ENCODE measurements at regions not wholly inside any gene's neighbourhood (a gene's known extent, or its start where the extent isn't known, plus 50 kb on each side); places are given as distances from the start of the nearest gene placed in this dataset.
A peak's percentile ranks its signal among the peaks of the same experiment; 100 is the strongest.

DNA sequence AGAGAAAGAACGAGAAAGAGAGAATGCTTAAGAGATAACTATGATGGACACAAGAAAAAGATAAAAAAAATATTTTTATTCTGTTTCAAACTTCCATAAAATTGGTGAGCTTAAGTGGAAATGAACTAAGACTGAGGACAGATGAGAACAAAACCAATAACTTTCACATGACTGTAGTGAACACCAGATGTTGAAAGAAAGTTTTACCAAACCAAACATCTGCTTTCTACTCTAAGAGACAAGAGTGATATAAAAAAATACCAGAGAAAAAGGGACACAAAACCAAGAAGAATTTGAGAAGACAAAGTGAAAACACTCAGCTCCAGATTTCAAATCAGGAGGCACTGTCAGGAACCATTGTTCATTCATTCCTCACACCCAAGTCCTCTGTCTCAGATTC, 147.9 kb downstream of the IMPG2 start:
- FAIRE-seq, result peak; percentile 91

DNA sequence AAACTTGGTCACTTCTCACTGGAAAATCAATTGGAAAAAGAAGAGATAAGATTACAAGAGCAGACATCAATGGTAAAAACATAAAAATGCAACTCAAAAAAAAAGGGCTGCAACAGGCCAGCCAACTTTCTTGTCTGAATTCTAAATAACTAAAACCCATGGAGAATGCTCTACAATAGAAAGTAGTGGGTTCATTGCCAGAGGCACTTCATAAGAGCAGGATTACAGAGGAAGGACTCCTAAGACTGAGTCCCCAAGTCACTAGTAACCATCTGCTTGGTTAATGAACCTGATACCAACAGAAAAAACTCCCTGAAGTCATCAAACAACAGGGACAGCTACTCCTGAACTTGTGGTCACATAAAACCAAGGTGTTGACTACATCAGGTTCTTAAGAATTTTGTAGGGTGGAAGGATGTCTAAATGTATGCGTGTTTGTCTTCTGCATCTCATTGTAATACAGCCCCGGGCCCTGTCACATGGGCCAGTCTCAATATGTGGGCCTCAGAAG, 148.6 kb downstream of the IMPG2 start:
- FAIRE-seq, result no peak

DNA sequence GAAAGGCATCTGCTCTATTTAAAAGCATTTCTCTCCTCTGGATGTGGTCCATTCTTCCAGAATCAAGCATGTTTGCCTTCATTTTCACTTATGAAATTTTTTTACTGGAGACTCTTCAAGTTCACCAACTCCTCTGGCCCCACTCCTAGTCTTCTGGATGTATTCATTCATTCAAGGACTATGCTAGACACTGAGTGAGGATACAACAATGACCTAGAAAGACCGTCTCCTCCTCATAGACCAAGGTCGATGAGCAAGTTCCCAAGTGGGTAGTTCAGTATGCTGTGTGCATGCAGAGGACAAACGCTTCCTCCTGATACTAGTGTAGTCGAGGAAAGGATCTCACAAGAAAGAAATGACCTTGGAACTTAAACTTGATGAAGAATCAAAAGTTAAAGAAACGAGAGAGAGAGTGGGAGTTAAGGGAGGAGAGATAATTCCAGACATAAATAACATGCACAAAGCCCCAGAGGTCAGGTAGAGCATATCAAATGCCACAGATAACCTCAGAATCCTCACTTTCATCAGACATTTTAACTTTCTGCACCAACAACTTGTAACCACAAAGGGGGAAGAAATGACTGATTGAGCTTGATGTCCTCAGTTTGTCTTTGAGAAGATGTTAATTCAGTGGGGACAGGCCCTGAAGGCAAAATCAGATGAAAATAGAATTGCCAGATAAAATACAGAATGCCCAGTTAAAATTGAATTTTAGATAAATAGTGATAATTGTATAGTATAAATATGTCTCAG, 149.4 kb downstream of the IMPG2 start:
- no peak for FAIRE-seq

DNA sequence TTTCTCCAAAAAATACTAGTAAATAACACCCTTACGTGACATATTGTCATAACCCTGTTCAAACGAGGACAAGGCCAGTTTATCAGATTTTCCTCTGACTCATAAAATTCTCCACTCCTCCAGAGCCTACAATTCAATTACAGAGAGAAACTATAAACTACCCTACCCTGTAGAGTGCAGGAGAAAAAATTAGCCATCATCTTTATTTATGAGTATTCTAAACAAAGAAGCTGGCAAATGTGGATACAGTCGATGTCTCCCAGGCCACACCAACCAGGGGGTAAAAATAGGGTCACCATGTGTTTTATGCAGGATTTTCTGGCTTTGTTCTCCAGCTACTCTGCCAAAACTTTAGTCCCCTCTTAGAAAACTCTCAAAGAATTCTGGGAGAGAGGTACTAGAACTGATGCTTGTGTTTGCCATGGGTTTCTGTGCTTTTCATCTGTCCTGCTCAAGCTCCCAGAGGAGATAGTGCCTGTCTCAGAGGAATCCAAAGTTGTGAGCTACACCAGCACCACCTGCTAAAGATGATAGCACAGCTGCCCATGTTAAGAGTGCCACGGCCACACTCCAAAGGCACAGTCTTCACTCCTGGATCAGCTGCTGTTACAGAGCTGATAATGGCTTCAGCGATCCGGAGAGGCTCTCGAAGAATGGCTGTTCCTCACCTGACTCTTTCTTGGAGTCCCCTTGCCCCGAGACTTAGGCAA, 150.2 kb downstream of the IMPG2 start:
- peak; percentile 90 for FAIRE-seq

DNA sequence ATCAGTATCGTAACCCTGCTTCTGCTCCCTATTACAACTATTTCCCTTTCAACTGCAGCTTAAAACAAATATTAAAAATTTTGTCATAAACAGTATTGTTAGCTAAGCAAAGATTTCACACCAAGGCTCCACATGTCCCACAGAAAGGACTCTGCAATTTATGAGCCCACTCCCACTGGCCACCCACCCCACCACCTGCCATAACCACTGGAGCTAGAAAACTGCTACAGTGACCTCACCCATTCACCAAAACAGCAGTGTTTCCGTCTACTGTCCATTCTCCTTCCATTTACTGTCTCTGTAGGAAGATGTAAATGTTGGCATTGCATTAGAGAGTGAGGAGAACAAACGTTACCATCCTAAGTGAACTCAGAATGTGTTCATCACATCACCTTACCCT, 150.9 kb downstream of the IMPG2 start:
- FAIRE-seq, result no peak

DNA sequence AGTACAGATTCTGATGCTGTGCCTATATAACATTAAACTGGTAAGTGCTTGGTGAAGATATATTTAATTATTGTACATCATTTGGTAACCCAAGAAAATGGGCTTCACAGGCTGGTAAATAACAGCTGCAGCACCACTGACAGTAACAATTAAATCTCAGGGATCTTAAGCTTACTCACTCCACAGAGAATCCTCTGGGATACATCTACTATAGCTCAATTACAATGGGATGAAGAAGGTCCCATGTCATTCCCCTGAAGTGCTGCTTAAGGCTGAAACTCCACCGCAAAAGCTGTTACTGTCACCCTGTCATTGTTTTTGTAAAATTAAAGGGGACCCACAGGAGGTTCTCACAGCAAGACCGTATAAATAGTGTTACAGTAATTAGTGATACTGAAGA, 153.0 kb downstream of the IMPG2 start:
- no peak for FAIRE-seq

DNA sequence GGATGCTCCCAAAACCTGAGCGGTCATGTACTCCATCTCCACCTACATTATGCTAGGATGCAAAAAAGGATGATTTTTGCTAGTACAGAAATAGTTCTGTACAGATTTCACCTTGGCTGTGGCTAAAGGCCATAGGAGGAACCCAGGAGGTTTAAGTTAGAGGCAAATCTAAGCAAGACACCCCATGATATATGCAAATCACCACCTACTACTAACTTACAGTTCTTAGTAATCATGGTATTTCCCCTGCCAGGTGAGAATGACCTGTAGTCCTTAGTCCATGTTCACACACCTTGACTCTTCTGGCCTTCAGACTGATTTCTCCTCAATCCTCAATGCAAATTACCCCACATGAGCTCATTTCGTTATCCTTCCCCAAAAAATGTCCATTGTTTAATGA, 154.2 kb downstream of the IMPG2 start:
- FAIRE-seq, result no peak

DNA sequence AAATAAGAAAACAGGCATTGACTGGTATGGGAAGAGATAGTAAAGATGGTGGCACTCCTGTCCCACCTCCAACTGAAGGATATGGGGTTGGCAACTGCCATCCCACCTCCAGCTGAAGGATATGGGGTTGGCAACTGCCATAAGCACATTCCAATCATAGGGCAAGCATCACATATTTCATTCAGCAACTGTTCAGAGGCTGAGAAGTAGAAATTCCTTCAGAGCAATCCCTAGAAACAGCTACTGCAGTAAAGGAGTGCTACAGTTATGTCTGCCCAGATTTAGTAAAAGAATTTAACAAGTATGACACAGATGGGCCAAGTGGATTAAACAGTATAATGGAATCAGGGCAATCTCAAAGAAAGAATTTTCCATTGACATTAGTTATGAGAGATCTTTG, 156.8 kb downstream of the IMPG2 start:
- FAIRE-seq, result no peak

DNA sequence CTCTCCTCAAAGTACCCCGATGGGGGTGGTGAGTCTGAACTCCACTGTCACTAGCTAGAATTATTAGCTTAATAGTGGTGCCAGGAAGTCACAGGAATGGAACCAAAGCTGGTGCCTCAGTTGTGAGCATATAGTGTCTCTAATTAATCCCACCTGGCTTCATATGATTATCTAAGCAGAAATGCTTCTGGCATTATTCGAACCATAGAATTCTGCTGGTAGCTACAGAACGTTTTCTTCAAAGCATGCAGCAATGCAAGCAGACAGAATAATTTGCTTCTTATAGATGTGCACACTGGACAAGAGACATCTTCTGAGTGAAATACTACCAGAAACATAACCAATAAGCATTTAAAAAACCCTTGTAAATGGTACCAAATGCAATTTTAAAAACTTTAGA, 160.9 kb downstream of the IMPG2 start:
- no peak for FAIRE-seq

DNA sequence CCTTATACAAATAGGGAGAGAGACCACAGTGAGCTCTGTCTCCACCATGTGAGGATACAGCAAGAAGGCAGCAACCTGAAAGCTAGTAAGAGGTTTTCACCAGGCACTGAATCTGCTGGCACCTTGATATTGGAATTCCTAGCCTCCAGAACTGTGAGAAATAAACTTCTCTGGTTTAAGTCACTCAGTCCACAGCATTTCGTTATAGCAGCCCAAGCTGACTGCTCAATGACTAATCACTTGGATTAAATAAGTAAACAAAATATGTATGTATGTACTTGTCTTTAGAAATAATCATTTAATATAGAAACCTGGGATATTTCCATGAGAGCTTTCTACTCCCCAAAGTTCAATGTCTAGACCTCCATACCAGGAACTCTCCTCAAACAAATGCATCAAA, 162.0 kb downstream of the IMPG2 start:
- FAIRE-seq, result no peak

DNA sequence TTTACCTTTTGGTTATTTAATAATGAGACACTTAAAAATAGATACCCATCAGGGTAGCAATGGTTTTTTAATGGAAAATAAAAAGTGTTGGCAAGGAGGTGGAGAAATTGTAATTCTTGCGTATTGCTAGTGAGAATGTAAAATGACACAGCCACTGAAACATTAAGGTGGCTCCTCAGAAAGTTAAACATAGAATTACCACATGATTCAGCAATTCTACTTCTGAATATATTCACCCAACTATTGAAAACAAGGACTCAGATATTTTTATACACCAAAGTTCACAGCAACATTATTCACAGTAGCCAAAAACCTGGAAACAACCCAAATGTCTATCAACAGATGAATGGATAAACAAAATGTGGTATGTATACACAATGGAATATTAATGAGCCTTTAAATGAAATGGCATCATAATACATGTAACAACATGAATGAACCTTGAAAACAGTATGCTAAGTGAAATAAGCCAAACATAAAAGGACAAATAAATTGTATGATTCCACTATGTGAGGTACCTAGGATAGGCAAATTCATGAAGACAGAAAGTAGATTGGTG, 163.5 kb downstream of the IMPG2 start:
- FAIRE-seq, result no peak

DNA sequence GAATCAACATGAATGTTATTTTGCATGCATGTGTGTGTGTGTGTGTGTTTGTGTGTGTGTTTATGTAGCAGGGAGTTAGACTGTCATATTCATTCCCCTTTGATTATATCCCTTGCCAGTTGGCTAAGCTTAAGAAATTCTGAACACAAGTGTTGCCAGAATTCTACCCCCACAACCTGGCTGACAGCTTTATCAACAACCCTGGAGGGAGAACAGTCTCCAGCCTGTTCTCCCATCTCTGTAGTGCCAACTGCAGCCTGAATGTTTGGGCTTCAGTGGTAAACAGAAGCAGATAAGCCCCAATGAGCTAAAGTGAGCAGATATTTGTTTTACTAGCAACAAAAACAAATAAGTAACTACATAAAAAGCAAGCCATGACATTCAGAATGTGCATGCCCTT, 162.6 kb upstream of the ABI3BP start:
- FAIRE-seq, result no peak

DNA sequence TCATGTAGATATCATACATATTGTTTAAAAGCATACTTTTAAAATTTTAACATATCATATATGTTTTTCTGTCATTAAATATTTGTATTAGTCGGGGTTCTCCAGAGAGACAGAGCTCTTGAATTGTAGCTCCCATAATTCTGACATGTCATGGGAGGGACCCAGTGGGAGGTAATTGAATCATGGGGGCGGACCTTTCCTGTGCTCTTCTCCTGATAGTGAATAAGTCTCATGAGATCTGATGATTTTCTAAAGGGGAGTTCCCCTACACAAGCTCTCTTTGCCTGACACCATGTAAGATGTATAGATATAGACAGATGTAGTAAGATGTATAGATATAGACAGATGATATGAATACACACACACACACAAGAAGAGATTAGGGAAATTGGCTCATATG, 161.2 kb upstream of the ABI3BP start:
- FAIRE-seq, result no peak

DNA sequence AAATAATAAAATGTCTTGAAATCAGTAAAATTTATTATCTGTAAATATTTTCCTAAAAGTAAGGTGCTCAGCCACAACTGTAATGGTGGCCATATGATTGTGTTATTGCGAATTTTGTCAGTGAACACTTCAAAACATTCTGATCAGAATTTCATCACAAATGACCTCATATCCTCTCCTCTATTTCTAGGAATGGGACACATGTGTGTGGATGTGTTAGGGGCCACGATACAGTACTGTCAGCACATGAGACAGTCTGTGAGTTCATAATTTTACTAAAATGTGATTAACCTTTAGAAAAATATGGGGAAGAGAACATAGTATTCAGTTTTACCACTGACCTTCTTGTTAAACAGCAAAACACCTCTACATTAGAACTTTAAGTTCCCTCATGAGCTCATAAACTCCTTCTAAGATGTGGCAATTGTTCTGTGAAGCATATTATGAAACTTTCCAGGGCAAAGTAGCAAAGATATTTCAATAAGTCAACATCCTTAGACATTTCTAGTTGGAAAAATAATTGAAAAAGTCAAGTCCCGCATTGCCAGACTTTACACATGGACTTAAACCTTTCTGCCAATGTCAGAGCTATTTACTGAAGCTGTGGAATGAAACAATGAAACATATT, 158.2 kb upstream of the ABI3BP start:
- FAIRE-seq, result no peak

DNA sequence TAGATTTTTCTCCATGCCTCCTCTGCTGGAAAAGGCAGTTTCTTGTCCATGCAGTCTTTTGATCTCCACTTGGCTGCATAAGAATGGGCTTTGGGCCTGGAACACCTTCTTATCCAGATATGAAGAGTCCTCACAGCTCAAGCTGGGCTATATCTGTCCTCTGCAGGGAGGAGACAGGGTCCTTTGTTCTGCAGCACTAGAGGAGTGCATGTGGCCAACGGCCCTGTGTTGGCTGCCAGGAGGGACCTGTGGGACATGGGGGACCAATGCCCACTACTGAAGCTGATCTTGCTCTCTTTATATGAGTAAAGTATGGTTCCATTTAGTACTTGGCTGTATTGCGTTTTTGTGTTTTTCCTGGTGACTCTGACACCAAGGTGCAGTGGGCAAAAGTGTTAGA, 157.3 kb upstream of the ABI3BP start:
- FAIRE-seq, result no peak

DNA sequence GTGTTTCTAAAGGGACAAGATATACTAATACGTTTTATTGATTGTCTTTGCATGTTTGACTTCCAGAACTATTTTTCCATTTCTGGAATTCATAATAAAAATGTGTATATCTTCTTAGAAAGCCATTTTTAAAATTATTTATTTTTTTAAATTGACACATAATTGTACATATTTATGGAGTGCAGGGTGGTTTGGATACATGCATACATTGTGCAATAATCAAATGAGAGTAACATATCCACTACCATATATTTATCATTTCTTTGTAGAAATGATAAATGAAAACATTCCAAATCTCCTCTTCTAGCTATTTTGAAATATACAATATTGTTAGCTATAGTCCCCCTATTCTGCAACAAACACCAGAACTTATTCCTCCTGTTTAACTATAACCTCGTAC, 156.5 kb upstream of the ABI3BP start:
- no peak for FAIRE-seq

DNA sequence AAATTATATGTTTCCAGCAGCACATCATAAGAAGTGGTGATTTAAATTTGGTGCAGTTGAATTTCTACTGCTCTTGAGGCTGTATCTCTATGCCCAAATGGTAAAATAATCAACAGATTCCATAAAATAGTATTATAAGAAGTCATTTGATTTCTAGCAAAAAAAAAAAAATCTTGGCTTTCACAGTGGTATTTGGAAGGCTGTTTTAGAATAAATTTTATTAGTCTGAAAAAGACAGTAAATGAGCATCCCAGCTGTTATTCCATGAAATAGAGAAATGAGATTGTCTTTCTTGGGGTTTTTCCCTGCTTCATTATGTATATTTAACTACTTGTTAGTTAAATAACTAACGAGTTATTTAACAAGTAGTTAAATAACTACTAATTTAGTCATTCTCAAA, 156.0 kb upstream of the ABI3BP start:
- FAIRE-seq, result no peak

DNA sequence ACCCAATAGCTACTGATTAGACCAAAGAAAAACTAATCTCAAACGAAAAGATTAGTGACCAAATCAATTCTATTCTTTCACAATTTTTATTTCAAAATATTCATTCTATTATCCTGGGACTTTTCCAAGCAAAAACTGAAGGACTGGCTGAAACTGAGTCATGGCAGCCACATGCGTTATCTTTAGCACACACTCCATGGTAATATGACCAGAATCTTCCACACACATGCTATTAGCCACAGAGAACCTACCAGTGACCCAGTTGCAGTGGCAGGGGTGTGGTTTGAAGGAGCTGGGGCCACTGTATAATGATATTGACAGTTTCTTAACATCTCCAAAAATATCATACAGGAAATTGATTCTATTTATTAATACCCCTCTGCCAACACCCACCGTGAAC, 154.8 kb upstream of the ABI3BP start:
- no peak for FAIRE-seq

DNA sequence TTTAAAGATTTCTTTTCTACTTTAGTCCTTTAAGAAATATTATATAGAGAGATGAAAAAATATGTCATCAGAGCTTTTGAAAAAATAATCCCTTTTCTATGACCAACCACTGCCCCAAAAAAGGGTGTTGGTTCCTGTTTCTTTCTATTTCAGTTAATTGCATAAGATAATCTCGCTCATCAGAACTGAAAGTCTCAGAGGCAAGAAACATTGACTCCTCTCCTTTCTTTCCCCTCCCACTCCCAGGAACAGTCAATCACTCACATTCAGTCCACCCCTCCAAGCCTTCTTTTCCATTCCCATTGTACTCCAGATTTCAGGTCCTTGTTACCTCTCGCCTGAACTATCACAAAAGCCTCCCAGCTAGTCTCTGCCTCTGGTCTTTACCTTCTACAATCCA, 153.7 kb upstream of the ABI3BP start:
- FAIRE-seq, result no peak

DNA sequence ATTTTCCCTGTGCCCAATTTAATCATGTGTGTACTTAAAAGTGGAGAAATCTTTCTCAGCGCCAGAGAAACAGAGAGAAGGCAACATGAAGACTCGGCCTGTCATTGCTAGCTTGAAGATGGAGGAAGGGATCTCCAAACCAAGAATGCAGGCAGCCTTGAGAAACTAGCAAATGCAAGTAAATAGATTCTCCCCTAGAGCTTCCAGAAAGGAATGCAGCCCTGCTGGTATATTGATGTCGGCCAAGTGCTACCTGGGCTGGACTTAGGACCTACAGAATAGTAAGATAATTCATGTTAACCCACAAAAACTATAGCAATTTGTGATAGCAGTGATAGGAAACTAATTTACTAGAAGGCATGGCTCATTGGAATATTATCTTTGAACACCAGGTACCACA, 150.9 kb upstream of the ABI3BP start:
- no peak for FAIRE-seq

DNA sequence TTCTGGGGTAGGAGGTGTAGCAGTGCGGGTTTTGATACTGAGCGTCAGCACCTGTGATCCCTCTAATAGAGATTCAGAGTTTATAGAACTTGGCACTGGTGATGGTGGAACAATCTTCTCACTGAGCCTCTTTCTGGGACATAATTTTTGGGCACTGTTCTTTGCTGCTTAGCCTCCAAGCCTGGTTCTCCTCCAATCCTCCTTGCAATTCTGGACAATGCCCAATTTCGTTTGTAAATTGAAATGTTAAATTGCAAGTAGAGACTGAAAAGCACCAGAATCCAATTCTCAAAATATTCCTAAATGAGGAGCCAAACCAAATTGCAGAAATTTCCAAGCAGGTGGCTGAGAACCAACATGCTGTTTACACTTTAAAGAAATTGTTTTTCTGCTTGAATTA, 149.8 kb upstream of the ABI3BP start:
- no peak for FAIRE-seq

DNA sequence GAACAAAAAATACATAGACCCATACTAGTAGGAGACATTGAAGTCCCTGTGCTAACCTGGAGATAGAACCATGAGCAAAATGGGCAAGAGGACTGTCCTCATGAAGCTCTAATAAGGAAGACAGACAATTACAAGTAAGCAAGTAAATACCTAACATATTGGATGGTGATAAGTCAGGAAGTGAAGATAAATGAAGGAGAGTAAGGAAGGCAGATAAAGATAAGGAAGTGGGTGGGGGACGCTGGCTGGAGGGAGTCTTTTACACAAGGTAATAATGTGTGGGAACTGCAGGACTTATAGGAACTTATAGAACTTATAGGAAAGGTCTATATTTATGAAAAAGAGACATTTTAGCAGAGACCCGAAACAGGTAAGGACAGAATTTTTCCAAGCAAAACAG, 148.9 kb upstream of the ABI3BP start:
- no peak for FAIRE-seq

DNA sequence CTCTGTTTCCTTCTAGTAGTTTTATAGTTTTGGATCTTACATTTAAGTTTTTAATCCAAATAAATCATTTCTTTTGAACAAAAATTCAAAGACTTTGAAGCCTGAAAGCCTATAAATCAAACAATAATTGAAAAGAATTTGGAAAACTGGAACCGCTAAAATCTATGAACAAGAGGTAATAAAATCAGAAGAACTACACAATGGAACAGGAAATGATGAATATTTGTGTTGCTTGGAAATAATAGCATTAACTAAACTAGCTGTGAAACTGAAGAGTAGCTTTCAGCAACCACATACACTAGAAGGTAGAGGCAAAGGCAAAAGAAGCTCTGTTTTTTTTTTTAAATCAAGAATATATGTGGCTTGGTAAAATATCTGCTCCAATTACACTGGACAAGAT, 147.9 kb upstream of the ABI3BP start:
- peak; percentile 83 for FAIRE-seq

DNA sequence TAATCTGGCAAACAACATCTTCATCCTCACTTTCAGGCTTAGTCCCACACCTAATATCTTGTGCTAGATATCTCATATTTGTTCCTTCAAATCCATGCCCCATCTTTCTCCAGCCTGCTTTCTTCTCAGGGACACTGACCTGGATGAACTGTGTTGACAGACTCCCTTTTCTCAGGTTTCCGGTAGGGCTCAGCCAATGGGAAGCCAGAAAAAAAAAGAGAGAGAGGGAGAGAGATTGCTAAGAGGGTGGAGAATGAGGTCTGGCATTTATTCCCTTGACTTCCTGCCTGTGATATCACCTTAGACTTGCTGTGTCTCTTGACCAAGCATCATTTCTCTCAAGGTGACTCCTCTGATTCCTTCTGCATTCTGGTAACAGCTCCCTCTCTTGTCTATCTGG, 145.6 kb upstream of the ABI3BP start:
- no peak for FAIRE-seq
